ENCODE measurements at regions not wholly inside any gene's neighbourhood (a gene's known extent, or its start where the extent isn't known, plus 50 kb on each side); places are given as distances from the start of the nearest gene placed in this dataset.

DNA sequence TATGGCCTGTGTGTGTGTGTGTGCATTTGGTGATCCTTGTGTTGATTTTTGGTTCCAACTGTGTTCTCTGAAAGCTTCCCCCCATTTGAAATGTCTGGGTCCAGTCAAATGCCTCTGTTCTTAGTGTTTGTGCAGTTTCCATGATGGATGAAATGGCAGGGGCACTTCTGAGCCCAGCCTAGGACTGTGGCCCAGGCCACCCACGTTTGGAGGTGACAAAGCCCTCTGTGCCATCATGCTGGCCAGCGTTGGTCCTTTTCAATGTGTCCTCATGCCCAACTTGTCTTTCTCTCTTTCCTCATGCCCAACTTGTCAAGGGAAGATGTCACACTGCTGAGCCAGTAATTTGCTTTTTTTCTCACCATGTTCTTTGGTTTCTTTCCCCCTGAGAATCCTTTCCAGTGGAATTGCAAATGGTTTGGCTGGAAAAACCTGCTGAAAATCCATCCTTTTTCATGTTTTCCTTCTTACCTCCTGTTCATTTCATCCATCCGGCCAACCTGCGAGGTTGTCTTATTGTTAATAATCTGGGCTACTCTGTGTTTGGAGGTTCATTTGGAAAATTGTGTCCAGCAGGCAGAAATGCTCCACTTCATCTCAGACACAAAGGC, 113.7 kb upstream of the NAV2 start:
- in situ Hi-C loops (cut with MboI; ENCODE audit: low pct_unique_long_range_greater_than_20kb, low sequenced_read_pairs) = no loop called here
- no peak for DNase-seq

GRCh38 chr11:19598456-19598855, 114.2 kb upstream of the NAV2 start:
- in situ Hi-C loops (cut with MboI; ENCODE audit: low pct_unique_long_range_greater_than_20kb, low sequenced_read_pairs) = no loop called here
- no peak for DNase-seq

- no peak for DNase-seq
- in situ Hi-C loops (cut with MboI; ENCODE audit: low pct_unique_long_range_greater_than_20kb, low sequenced_read_pairs) = no loop called here
These were observed 114.8 kb upstream of the NAV2 start for GRCh38 chr11:19597876-19598275.

DNA sequence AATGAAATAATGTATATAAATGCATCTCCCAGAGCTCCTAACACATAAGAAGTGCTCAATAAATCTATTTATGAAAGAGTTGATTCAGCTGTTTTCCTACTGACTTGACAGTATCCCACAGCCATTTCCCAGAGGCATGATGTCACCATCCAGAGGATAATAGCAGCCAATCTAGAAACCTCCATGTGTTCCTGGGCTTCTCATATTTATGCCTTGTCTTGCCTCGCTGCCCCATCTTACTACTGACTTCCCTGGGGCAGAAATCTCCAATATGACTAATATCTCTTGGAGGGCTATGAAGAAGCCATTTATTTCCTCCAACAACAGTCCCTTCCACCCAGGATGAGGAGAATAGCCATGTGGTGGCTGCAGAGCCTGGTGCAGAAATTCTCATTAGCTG, 115.4 kb upstream of the NAV2 start:
- in situ Hi-C loops (cut with MboI; ENCODE audit: low pct_unique_long_range_greater_than_20kb, low sequenced_read_pairs) = no loop called here
- DNase-seq = no peak

- DNase-seq = no peak
- in situ Hi-C loops (cut with MboI; ENCODE audit: low pct_unique_long_range_greater_than_20kb, low sequenced_read_pairs) = no loop called here
These were observed 116.5 kb upstream of the NAV2 start for GRCh38 chr11:19595840-19596751.

- in situ Hi-C loops (cut with MboI; ENCODE audit: low pct_unique_long_range_greater_than_20kb, low sequenced_read_pairs) = no loop called here
- DNase-seq = no peak
These were observed 117.2 kb upstream of the NAV2 start for GRCh38 chr11:19595499-19595839.

DNA sequence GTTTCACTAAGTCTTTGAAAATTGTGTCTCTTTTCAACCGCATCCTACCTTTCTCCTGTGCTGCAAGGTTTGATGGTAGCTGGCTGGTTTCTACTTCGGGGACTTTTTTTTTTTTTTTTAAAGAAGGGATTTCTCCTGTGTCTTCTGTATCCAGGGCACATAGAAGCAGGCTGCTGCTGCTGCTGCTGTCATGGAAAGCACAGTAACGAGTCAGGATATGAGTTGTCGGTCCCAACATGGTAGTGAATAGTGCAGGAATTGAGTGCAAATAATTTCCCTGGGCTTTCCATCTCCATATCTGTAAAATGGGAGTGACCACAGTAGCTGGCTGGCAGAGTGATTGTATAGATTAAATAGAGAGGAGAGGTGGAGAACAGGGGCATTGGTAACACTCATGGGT, 118.3 kb upstream of the NAV2 start:
- in situ Hi-C loops (cut with MboI; ENCODE audit: low pct_unique_long_range_greater_than_20kb, low sequenced_read_pairs) = no loop called here
- no peak for DNase-seq

DNA sequence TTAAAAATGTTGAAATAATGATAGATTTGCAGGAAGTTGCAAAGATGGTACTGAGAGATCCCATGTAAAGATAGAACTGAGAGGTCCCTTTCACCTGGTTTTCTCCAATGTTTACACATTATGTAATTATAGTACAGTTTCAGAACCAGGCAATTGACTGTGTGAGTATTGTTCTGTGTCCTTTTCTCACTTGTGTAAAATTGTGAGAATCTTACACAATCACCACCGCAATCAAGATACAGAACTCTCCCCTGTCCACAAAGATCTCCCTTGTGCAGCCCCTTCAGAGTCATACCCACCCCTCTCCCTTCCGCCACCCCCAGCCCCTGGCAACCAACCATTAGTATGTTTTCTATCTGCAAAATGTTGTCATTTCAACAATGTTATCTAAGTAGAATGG, 119.8 kb upstream of the NAV2 start:
- in situ Hi-C loops (cut with MboI; ENCODE audit: low pct_unique_long_range_greater_than_20kb, low sequenced_read_pairs) = no loop called here
- no peak for DNase-seq

- in situ Hi-C loops (cut with MboI; ENCODE audit: low pct_unique_long_range_greater_than_20kb, low sequenced_read_pairs) = no loop called here
- DNase-seq = no peak
These were observed 122.9 kb upstream of the NAV2 start for GRCh38 chr11:19589567-19590260.

- DNase-seq = no peak
- in situ Hi-C loops (cut with MboI; ENCODE audit: low pct_unique_long_range_greater_than_20kb, low sequenced_read_pairs) = no loop called here
These were observed 124.7 kb upstream of the NAV2 start for GRCh38 chr11:19587979-19588378.

GRCh38 chr11:19580646-19581045, 132.0 kb upstream of the NAV2 start:
- in situ Hi-C loops (cut with MboI; ENCODE audit: low pct_unique_long_range_greater_than_20kb, low sequenced_read_pairs) = no loop called here
- DNase-seq = no peak

GRCh38 chr11:19579957-19580356, 132.7 kb upstream of the NAV2 start:
- in situ Hi-C loops (cut with MboI; ENCODE audit: low pct_unique_long_range_greater_than_20kb, low sequenced_read_pairs) = no loop called here
- DNase-seq = no peak

DNA sequence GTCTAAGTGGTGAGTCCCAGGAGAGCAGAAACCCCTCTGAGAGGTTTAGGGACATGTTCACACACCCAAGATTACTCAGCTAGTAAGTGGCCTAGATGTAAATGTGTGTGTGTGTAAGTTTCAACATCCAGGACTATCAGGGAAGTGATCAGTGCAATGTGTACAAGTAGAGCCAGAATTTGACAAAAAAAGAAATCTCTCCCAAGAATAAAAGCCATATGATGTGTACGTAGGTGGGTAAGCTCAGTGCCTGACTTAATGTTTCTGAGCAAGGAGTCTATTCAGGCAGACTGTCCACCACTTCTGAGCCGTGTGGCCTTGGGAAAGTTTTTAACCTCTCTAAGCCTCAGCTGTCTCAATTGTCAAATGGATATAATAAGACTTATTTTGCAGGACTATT, 133.8 kb upstream of the NAV2 start:
- DNase-seq = no peak
- in situ Hi-C loops (cut with MboI; ENCODE audit: low pct_unique_long_range_greater_than_20kb, low sequenced_read_pairs) = no loop called here

GRCh38 chr11:19577976-19578619, 134.5 kb upstream of the NAV2 start:
- in situ Hi-C loops (cut with MboI; ENCODE audit: low pct_unique_long_range_greater_than_20kb, low sequenced_read_pairs) = no loop called here
- no peak for DNase-seq

DNA sequence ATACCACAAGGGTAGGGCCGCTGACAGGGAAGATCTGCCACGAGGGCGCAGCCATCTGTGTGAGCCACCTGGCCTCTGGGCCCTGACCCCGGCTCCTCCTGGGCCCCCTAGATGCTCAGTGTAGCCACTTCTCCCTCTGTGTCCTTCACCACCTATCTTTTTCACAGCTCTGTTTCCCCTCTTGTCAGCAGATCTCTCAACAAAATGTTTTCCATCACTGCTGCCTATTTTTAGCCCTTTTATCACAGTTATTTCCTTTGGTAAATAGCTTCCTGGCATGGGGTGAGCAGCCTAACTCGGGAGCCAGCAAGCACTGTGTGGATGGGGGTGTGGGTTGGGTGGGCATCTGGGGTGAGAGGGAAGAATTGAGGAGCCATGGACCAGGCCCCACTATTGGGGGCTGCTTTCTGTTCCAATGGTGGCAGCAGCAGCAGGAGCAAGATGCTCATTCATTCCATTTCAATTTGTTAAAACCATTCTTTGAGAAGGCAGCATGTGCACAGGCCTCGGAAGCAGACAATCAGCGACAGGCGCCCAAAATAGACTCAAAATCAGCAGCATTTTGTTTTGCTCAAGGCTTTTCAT, 135.2 kb upstream of the NAV2 start:
- no peak for DNase-seq
- in situ Hi-C loops (cut with MboI; ENCODE audit: low pct_unique_long_range_greater_than_20kb, low sequenced_read_pairs) = no loop called here

GRCh38 chr11:19576903-19577302, 135.7 kb upstream of the NAV2 start:
- in situ Hi-C loops (cut with MboI; ENCODE audit: low pct_unique_long_range_greater_than_20kb, low sequenced_read_pairs) = no loop called here
- no peak for DNase-seq

GRCh38 chr11:19576054-19576453, 136.6 kb upstream of the NAV2 start:
- in situ Hi-C loops (cut with MboI; ENCODE audit: low pct_unique_long_range_greater_than_20kb, low sequenced_read_pairs) = no loop called here
- DNase-seq = no peak

- in situ Hi-C loops (cut with MboI; ENCODE audit: low pct_unique_long_range_greater_than_20kb, low sequenced_read_pairs) = loop anchor here (25.0 kb wide), 2 partner anchors 162 to 337 kb away; no protein-coding TSS in a partner anchor
- no peak for DNase-seq
These were observed 137.7 kb upstream of the NAV2 start for GRCh38 chr11:19574916-19575315.

- in situ Hi-C loops (cut with MboI; ENCODE audit: low pct_unique_long_range_greater_than_20kb, low sequenced_read_pairs) = loop anchor here (25.0 kb wide), 2 partner anchors 164 to 339 kb away; no protein-coding TSS in a partner anchor
- no peak for DNase-seq
These were observed 139.0 kb upstream of the NAV2 start for GRCh38 chr11:19573666-19574065.

Measured in KBM-7 (cell line).